GM12801 (cell line): ENCODE measurements at regions not wholly inside any gene's neighbourhood (a gene's known extent, or its start where the extent isn't known, plus 50 kb on each side); places are given as distances from the start of the nearest gene placed in this dataset.

ENCODE experiments used
- CTCF ChIP-seq: IDR thresholded peaks from one replicate; pipeline ENCODE4 v1.5.1; 2011; ENCODE audit warnings: control low read depth; ENCODE audit not compliant: insufficient read length; ENCODE audit errors: extremely low read depth

- no peak for TF ChIP-seq CTCF
These were observed 148.2 kb downstream of the PTPRU start for GRCh38 chr1:29384496-29385015.

DNA sequence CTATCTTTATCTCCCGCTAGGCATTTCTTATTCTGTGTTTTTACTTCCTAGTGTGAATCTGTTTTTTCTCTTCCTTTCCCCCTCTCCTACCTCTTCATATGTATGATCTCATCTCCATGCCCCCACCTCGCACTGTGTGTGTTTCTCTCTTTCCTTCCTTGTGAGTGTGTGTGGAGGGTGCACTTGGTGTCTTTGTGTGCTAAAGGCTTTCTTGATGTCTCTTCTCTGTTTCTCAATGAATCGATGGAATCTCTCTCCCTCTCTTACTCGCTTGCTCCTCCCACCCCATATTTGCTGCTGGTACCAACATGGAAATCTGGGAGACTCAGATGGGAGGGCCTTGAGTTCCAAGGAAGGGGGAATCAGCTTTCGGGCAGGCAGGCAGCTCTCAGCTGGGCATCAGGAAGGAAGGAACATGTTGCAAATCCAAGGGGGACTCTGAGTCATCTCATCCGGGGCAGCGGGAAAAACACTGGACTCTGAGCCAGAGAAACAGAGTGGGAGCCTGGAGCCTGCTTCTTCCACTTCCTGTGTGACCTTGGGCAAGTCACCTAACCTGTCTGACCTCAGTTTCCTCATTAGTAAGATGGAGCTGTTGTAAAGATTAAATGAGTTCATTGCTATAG is 147.5 kb downstream of the PTPRU start:
- no peak for TF ChIP-seq CTCF

- no peak for TF ChIP-seq CTCF
These were observed 146.8 kb downstream of the PTPRU start for GRCh38 chr1:29382851-29383745.

DNA sequence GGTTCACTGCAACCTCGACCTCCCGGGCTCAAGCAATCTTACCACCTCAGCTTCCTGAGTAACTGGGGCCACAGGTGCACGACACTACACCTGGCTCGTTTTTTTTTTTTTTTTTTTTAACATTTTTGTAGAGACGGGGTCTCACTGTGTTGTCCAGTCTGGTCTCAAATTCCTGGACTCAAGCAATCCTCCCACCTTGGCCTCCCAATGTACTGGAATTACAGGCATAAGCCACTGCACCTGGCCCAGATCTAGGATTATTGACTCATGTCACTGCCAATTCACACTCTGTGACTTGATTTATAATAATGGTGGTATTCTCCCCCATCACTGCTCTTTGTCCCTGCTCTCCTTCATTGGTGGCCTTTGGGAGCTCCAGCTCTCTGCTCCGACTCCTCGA is 145.1 kb downstream of the PTPRU start:
- TF ChIP-seq CTCF: no peak

DNA sequence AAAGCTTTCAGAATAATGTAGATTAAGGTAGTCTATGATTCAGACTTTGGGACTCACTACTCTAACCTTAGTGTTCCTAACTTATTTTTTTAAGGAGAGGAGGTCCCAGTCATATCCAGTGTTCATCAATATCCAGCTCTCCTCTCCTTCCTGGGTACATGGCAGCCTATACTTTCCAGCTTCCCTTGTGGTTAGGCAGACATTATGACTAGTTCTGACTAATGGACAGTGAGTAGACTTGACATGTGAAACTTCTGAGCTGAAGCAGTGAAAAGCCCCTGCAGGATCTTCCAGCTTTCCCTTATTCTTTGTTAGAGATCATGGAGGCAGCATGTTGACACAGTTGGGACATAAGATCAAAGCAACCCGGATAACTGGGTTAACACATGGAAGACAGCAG is 144.2 kb downstream of the PTPRU start:
- no peak for TF ChIP-seq CTCF

DNA sequence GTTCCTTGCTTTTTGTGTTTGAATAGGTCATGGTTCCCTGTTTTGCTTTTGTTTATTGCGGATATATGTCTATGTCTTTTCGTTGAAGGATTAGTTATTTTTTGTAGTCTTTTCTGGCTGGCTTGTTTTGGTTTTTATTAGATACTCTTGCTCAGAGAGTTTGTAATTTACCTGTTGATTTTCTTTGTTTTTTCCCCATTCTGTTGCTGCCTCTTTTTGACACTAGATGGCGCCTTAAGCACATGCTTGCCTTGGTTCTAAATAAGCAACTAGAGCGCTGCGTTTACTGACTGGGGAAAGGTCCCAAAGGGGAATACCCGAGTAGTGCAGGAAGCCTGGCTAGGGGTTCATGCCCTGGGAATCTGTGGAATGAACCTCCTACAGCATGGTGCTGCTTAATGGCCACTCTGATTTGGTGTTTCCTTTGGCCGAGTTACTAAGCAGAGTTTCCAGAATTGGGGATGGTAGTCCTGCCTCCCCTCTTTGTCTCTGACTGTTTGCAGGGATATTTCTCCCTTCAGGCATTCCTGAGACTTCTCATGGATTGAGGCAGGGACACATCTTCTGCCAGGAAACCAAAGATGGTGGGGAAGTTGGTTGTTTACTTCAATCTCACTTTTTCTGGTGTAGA is 143.2 kb downstream of the PTPRU start:
- no peak for TF ChIP-seq CTCF
